HCT116 (cell line): ENCODE measurements at regions not wholly inside any gene's neighbourhood (a gene's known extent, or its start where the extent isn't known, plus 50 kb on each side); places are given as distances from the start of the nearest gene placed in this dataset.

Experiments
- ATAC-seq: fragments of 200-7000 bp; cut with Tn5 transposase; 2 replicates; pipeline ENCODE4 v1.9.1; 2020; ENCODE audit warnings: mild to moderate bottlenecking, moderate library complexity
- BruUV-seq: library from RNA; stranded (reverse); fragments of 400-500 nt; replicated peaks from 2 replicates; lab custom pipeline; 2021; lab: Mats Ljungman, UMichigan
- CTCF ChIA-PET: fragments of 300-600 bp; sonication (Branson Sonifier 250); formaldehyde crosslinking; loops from one replicate; lab custom pipeline; 2021; ENCODE audit warnings: antibody characterized with exemption; lab: Charles Lee
- POLR2A ChIA-PET: fragments of 300-600, 350-600 bp; sonication (Branson Sonifier 250); formaldehyde crosslinking; loops from one replicate; lab custom pipeline; 2021; ENCODE audit warnings: antibody characterized with exemption; lab: Charles Lee
- RAD21 ChIA-PET, 2 experiments: fragments of 300-600 bp; sonication (Branson Sonifier 250); formaldehyde crosslinking; loops; one replicate each; lab custom pipeline; 2023; ENCODE audit warnings: low total read pairs in 2 of 2; ENCODE audit not compliant: uncharacterized antibody in 2 of 2, unreplicated experiment in 2 of 2, low non-redundant PET in 1 of 2; lab: Charles Lee
- DNase-seq: peaks from one replicate; pipeline ENCODE4 v3.0.0-alpha.2; 2010; ENCODE audit warnings: low read depth, low spot score
- H2AFZ ChIP-seq: fragments of 200-600 bp; shearing (Covaris generic), sonication (generic); 2 replicates; pipeline ENCODE4 v1.6.1; 2017; ENCODE audit warnings: low read depth, mixed run types, mixed read lengths, antibody characterized with exemption, low read length; ENCODE audit not compliant: poor library complexity, severe bottlenecking
- H3K27ac ChIP-seq: 2 replicates; pipeline ENCODE4 v1.5.1; 2012; ENCODE audit warnings: low read depth, low read length
- H3K27me3 ChIP-seq: fragments of 200-600 bp; sonication (generic); 2 replicates; pipeline ENCODE4 v1.6.1; 2016; ENCODE audit warnings: mixed run types, low read length, mixed read lengths; ENCODE audit not compliant: insufficient read depth
- H3K36me3 ChIP-seq, 2 experiments: fragments of 200-500 bp in 1 of 2; fragments of 200-600 bp in 1 of 2; sonication (Bioruptor generic) in 1 of 2; sonication (generic) in 1 of 2; 2 replicates each; pipeline versions ENCODE4 v1.5.1 to v1.6.1; 2014 to 2016; ENCODE audit warnings: low read length in 2 of 2, inconsistent platforms in 1 of 2, mixed read lengths in 1 of 2, mixed run types in 1 of 2; ENCODE audit not compliant: insufficient read depth in 2 of 2, control insufficient read depth in 1 of 2
- H3K4me1 ChIP-seq, 2 experiments: fragments of 200-600 bp in 1 of 2; sonication (generic) in 1 of 2; 2 replicates each; pipeline versions ENCODE4 v1.5.1 to v1.6.1; 2012 to 2017; ENCODE audit warnings: low read length in 2 of 2, inconsistent platforms in 1 of 2, mild to moderate bottlenecking in 1 of 2, mixed read lengths in 1 of 2, mixed run types in 1 of 2, moderate library complexity in 1 of 2; ENCODE audit not compliant: insufficient read depth in 2 of 2, control insufficient read depth in 1 of 2
- H3K4me2 ChIP-seq: fragments of 200-600 bp; sonication (generic); 2 replicates; pipeline ENCODE4 v1.6.1; 2017; ENCODE audit warnings: mixed run types, low read length, mixed read lengths
- H3K4me3 ChIP-seq, 2 experiments: fragments of 200-600 bp in 1 of 2; sonication (generic) in 1 of 2; replicated peaks in 1 of 2; 2 replicates each; pipeline ENCODE4 v1.5.1; 2011 to 2016; ENCODE audit warnings: low read length in 2 of 2, control low read depth in 1 of 2, low read depth in 1 of 2, mild to moderate bottlenecking in 1 of 2, mixed read lengths in 1 of 2, mixed run types in 1 of 2
- H3K79me2 ChIP-seq: fragments of 200-600 bp; sonication (generic); 2 replicates; pipeline ENCODE4 v1.6.1; 2017; ENCODE audit warnings: mild to moderate bottlenecking, mixed run types, low read length, moderate library complexity, mixed read lengths; ENCODE audit not compliant: insufficient read depth
- H3K9ac ChIP-seq: fragments of 200-600 bp; sonication (generic); 2 replicates; pipeline ENCODE4 v1.6.1; 2016; ENCODE audit warnings: low read length, mixed read lengths
- H3K9me2 ChIP-seq: fragments of 200-600 bp; sonication (generic), shearing (Covaris generic); 2 replicates; pipeline ENCODE4 v1.6.1; 2017; ENCODE audit warnings: mixed run types, mild to moderate bottlenecking, moderate library complexity; ENCODE audit not compliant: insufficient read depth
- H3K9me3 ChIP-seq, 2 experiments: fragments of 200-500 bp in 1 of 2; fragments of 200-600 bp in 1 of 2; sonication (Bioruptor generic) in 1 of 2; sonication (generic) in 1 of 2; 2 replicates each; pipeline ENCODE4 v1.6.1; 2014 to 2017; ENCODE audit warnings: low read length in 2 of 2, mixed read lengths in 2 of 2, inconsistent platforms in 1 of 2, low read depth in 1 of 2, mild to moderate bottlenecking in 1 of 2, mixed run types in 1 of 2, moderate library complexity in 1 of 2; ENCODE audit not compliant: control insufficient read depth in 1 of 2, insufficient read depth in 1 of 2
- H4K20me1 ChIP-seq: fragments of 200-600 bp; sonication (generic), shearing (Covaris generic); 2 replicates; pipeline ENCODE4 v1.6.1; 2017; ENCODE audit warnings: mixed run types, mild to moderate bottlenecking, moderate library complexity; ENCODE audit not compliant: insufficient read depth
- CBX3 ChIP-seq: IDR thresholded peaks from 2 replicates; pipeline ENCODE4 v1.6.1; 2012; ENCODE audit warnings: low read depth
- CTCF ChIP-seq, 3 experiments: fragments of 200-600 bp in 1 of 3; sonication (generic) in 1 of 3; IDR thresholded peaks in 2 of 3; conservative IDR thresholded peaks in 1 of 3; 2 replicates each; pipeline ENCODE4 v1.5.1; 2012 to 2017; ENCODE audit warnings: low read depth in 2 of 3, low read length in 2 of 3, antibody characterized with exemption in 1 of 3, borderline replicate concordance in 1 of 3, control low read depth in 1 of 3, mild to moderate bottlenecking in 1 of 3, mixed read lengths in 1 of 3, mixed run types in 1 of 3, moderate library complexity in 1 of 3; ENCODE audit not compliant: insufficient read depth in 1 of 3
- ELF1 ChIP-seq: IDR thresholded peaks from 2 replicates; pipeline ENCODE4 v1.6.1; 2012; ENCODE audit warnings: low read depth, borderline replicate concordance
- EZH2phosphoT487 ChIP-seq: fragments of 200-600 bp; IDR thresholded peaks from 2 replicates; pipeline ENCODE4 v1.6.1; 2018; ENCODE audit warnings: antibody characterized with exemption, borderline replicate concordance
- JUND ChIP-seq: IDR thresholded peaks from 2 replicates; pipeline ENCODE4 v1.6.1; 2012
- POLR2A ChIP-seq: IDR thresholded peaks from 2 replicates; pipeline ENCODE4 v1.7.0; 2011; ENCODE audit warnings: borderline replicate concordance; ENCODE audit not compliant: insufficient read depth, insufficient read length; ENCODE audit errors: extremely low read depth
- POLR2AphosphoS5 ChIP-seq: IDR thresholded peaks from 2 replicates; pipeline ENCODE4 v1.6.1; 2011; ENCODE audit warnings: mild to moderate bottlenecking, low read depth, low read length, moderate library complexity
- SRF ChIP-seq: IDR thresholded peaks from 2 replicates; pipeline ENCODE4 v1.6.1; 2012; ENCODE audit warnings: low read depth
- TCF7L2 ChIP-seq: IDR thresholded peaks from 2 replicates; pipeline ENCODE4 v1.7.0; 2011; ENCODE audit warnings: borderline replicate concordance, inconsistent platforms; ENCODE audit not compliant: insufficient read depth, insufficient read length; ENCODE audit errors: extremely low read depth
- ZFX ChIP-seq: fragments of 450-650 bp; IDR thresholded peaks from 2 replicates; pipeline ENCODE4 v1.6.1; 2017
- ZNF274 ChIP-seq: fragments of 200-500 bp; sonication (Bioruptor generic); IDR thresholded peaks from 2 replicates; pipeline ENCODE4 v1.6.1; 2014; ENCODE audit warnings: mild to moderate bottlenecking, low read depth, low read length, inconsistent platforms
- intact Hi-C: fragments of 100-400 bp; cut with micrococcal nuclease; formaldehyde crosslinking; loops from 2 replicates; pipeline ENCODE4 v1.10.0; 2022
- TF ChIP-seq, protein P1 (sequence below): IDR thresholded peaks from 2 replicates; pipeline ENCODE4 v1.6.1; 2011; ENCODE audit warnings: mild to moderate bottlenecking, low read length, moderate library complexity; ENCODE audit not compliant: insufficient replicate concordance; ENCODE audit errors: extremely low read depth
- TF ChIP-seq, protein P2 (sequence below): IDR thresholded peaks from 2 replicates; pipeline ENCODE4 v1.6.1; 2012
- TF ChIP-seq, protein P3 (sequence below): IDR thresholded peaks from 2 replicates; pipeline ENCODE4 v1.6.1; 2012; ENCODE audit warnings: low read depth

DNA sequence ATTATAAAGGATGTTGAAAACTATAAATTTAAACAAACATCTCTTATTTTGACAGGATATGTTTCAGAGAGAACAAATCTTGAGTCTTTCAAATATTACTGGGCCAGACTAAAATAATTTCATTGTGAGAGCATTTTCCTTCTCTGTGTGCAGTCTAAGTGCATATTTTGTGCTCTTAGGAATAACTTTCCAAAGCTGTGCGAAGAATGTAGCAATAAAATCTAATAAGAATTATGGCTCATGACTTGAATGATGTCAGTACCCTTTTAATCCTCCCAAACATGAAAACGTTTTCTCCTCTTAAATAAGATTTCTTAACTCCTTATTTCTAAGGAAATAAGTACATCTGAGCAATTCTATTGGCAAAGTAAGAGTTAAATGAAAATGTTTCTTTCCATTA, 76.2 kb upstream of the EFEMP1 start:
- H2AFZ ChIP-seq: no peak overlapping the region
- H3K4me3 ChIP-seq: no peak overlapping the region
- POLR2A ChIA-PET: no interaction called here
- DNase-seq (no peak), ATAC-seq (no peak)
- H3K9me2 ChIP-seq: no peaks in the 10 kb centered on the region
- H3K9me3 ChIP-seq: no peaks in the 10 kb centered on the region
- CTCF ChIA-PET: no interaction called here
- H3K4me2 ChIP-seq: no peak overlapping the region
- H3K36me3 ChIP-seq: no peaks in the 10 kb centered on the region
- H4K20me1 ChIP-seq: no peaks in the 10 kb centered on the region
- TF ChIP-seq POLR2A (no peak), JUND (no peak), ELF1 (no peak), ZFX (no peak), EZH2phosphoT487 (no peak), ZNF274 (no peak), CTCF (IDR thresholded peaks at IDR 0.05 in 2 of 3, conservative IDR thresholded peaks at IDR 0.05 in 1 of 3; ENCODE audit: borderline replicate concordance in 1 of 3, insufficient read depth in 1 of 3, low read depth in 2 of 3, low read length in 2 of 3) (no peak), CBX3 (no peak), TCF7L2 (no peak), POLR2AphosphoS5 (no peak), SRF (no peak)
- TF ChIP-seq, protein P1, sequence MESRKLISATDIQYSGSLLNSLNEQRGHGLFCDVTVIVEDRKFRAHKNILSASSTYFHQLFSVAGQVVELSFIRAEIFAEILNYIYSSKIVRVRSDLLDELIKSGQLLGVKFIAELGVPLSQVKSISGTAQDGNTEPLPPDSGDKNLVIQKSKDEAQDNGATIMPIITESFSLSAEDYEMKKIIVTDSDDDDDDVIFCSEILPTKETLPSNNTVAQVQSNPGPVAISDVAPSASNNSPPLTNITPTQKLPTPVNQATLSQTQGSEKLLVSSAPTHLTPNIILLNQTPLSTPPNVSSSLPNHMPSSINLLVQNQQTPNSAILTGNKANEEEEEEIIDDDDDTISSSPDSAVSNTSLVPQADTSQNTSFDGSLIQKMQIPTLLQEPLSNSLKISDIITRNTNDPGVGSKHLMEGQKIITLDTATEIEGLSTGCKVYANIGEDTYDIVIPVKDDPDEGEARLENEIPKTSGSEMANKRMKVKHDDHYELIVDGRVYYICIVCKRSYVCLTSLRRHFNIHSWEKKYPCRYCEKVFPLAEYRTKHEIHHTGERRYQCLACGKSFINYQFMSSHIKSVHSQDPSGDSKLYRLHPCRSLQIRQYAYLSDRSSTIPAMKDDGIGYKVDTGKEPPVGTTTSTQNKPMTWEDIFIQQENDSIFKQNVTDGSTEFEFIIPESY: no peak
- TF ChIP-seq, protein P2, sequence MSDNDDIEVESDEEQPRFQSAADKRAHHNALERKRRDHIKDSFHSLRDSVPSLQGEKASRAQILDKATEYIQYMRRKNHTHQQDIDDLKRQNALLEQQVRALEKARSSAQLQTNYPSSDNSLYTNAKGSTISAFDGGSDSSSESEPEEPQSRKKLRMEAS: no peak
- TF ChIP-seq, protein P3, sequence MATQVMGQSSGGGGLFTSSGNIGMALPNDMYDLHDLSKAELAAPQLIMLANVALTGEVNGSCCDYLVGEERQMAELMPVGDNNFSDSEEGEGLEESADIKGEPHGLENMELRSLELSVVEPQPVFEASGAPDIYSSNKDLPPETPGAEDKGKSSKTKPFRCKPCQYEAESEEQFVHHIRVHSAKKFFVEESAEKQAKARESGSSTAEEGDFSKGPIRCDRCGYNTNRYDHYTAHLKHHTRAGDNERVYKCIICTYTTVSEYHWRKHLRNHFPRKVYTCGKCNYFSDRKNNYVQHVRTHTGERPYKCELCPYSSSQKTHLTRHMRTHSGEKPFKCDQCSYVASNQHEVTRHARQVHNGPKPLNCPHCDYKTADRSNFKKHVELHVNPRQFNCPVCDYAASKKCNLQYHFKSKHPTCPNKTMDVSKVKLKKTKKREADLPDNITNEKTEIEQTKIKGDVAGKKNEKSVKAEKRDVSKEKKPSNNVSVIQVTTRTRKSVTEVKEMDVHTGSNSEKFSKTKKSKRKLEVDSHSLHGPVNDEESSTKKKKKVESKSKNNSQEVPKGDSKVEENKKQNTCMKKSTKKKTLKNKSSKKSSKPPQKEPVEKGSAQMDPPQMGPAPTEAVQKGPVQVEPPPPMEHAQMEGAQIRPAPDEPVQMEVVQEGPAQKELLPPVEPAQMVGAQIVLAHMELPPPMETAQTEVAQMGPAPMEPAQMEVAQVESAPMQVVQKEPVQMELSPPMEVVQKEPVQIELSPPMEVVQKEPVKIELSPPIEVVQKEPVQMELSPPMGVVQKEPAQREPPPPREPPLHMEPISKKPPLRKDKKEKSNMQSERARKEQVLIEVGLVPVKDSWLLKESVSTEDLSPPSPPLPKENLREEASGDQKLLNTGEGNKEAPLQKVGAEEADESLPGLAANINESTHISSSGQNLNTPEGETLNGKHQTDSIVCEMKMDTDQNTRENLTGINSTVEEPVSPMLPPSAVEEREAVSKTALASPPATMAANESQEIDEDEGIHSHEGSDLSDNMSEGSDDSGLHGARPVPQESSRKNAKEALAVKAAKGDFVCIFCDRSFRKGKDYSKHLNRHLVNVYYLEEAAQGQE: no peak
- intact Hi-C loops: no loop called here
- RAD21 ChIA-PET: no interaction called here
- no peaks in the 10 kb centered on the region for H3K79me2 ChIP-seq
- no peak overlapping the region for H3K27ac ChIP-seq
- no TSS peak for BruUV-seq
- H3K27me3 ChIP-seq: no peaks in the 10 kb centered on the region
- H3K9ac ChIP-seq: no peak overlapping the region
- no peaks in the 10 kb centered on the region for H3K4me1 ChIP-seq
